Liver (tissue), 8 donors: ENCODE measurements at regions not wholly inside any gene's neighbourhood (a gene's known extent, or its start where the extent isn't known, plus 50 kb on each side); places are given as distances from the start of the nearest gene placed in this dataset.
A peak's percentile ranks its signal among the peaks of the same experiment; 100 is the strongest.

Source experiments
- DNase-seq: peaks from one replicate; pipeline ENCODE4 v3.0.0-alpha.2; 2017; ENCODE audit warnings: low spot score
- H3K27ac ChIP-seq, 2 donors: one replicate each; pipeline ENCODE4 v1.7.0; 2013; ENCODE audit warnings: inconsistent platforms in 2 of 2, low read length in 2 of 2, control low read depth in 1 of 2, low read depth in 1 of 2, mild to moderate bottlenecking in 1 of 2
- H3K27me3 ChIP-seq, 4 donors: one replicate each; pipeline versions ENCODE4 v1.6.1 to v1.7.0; 2013; ENCODE audit warnings: low read length in 3 of 4, inconsistent platforms in 1 of 4, mild to moderate bottlenecking in 1 of 4, moderate library complexity in 1 of 4; ENCODE audit not compliant: control insufficient read depth in 4 of 4, insufficient read depth in 4 of 4
- H3K36me3 ChIP-seq, 4 donors: one replicate each; pipeline versions ENCODE4 v1.6.1 to v1.7.0; 2013; ENCODE audit warnings: low read length in 3 of 4, mild to moderate bottlenecking in 3 of 4, low read depth in 1 of 4, moderate library complexity in 1 of 4; ENCODE audit not compliant: control insufficient read depth in 4 of 4, insufficient read depth in 3 of 4
- H3K4me1 ChIP-seq, 4 donors: one replicate each; pipeline versions ENCODE4 v1.6.1 to v1.7.0; 2013; ENCODE audit warnings: low read length in 3 of 4, mild to moderate bottlenecking in 3 of 4, moderate library complexity in 1 of 4; ENCODE audit not compliant: control insufficient read depth in 4 of 4, insufficient read depth in 4 of 4
- H3K4me3 ChIP-seq, 3 donors: one replicate each; pipeline versions ENCODE4 v1.6.1 to v1.7.0; 2013; ENCODE audit warnings: low read length in 3 of 3, control low read depth in 1 of 3, low read depth in 1 of 3, mild to moderate bottlenecking in 1 of 3
- H3K9ac ChIP-seq, 2 donors: one replicate each; pipeline ENCODE4 v1.7.0; 2013; ENCODE audit warnings: low read length in 2 of 2, mild to moderate bottlenecking in 2 of 2, moderate library complexity in 2 of 2, control low read depth in 1 of 2, low read depth in 1 of 2
- H3K9me3 ChIP-seq, 4 donors: one replicate each; pipeline versions ENCODE4 v1.6.1 to v1.7.0; 2013; ENCODE audit warnings: low read length in 3 of 4; ENCODE audit not compliant: control insufficient read depth in 4 of 4
- EGR1 ChIP-seq, 2 donors: IDR thresholded peaks; 2 replicates each; pipeline ENCODE4 v1.6.1; 2016 to 2018; ENCODE audit warnings: antibody characterized with exemption in 2 of 2, low read depth in 2 of 2
- FOXA1 ChIP-seq: IDR thresholded peaks from 2 replicates; pipeline ENCODE4 v1.6.1; 2016; ENCODE audit warnings: antibody characterized with exemption
- FOXA2 ChIP-seq: IDR thresholded peaks from 2 replicates; pipeline ENCODE4 v1.6.1; 2016; ENCODE audit warnings: antibody characterized with exemption
- GABPA ChIP-seq, 2 donors: IDR thresholded peaks in 1 of 2; conservative IDR thresholded peaks in 1 of 2; 2 replicates each; pipeline ENCODE4 v1.6.1; 2016; ENCODE audit warnings: antibody characterized with exemption in 2 of 2, mild to moderate bottlenecking in 1 of 2, moderate library complexity in 1 of 2
- HNF4A ChIP-seq, 2 donors: conservative IDR thresholded peaks; 2 replicates each; pipeline ENCODE4 v1.6.1; 2016; ENCODE audit warnings: antibody characterized with exemption in 2 of 2, mild to moderate bottlenecking in 2 of 2
- MAX ChIP-seq: IDR thresholded peaks from 2 replicates; pipeline ENCODE4 v1.6.1; 2016; ENCODE audit warnings: antibody characterized with exemption
- NR2F2 ChIP-seq: IDR thresholded peaks from 2 replicates; pipeline ENCODE4 v1.6.1; 2016; ENCODE audit warnings: antibody characterized with exemption
- RAD21 ChIP-seq, 2 donors: IDR thresholded peaks; 2 replicates each; pipeline ENCODE4 v1.6.1; 2016; ENCODE audit warnings: antibody characterized with exemption in 2 of 2, mild to moderate bottlenecking in 2 of 2
- RXRA ChIP-seq, 2 donors: IDR thresholded peaks; 2 replicates each; pipeline ENCODE4 v1.6.1; 2017 to 2018; ENCODE audit warnings: antibody characterized with exemption in 2 of 2, mild to moderate bottlenecking in 1 of 2
- YY1 ChIP-seq: IDR thresholded peaks from 2 replicates; pipeline ENCODE4 v1.6.1; 2016; ENCODE audit warnings: antibody characterized with exemption, mild to moderate bottlenecking
- ZBTB33 ChIP-seq: IDR thresholded peaks from 2 replicates; pipeline ENCODE4 v1.6.1; 2016; ENCODE audit warnings: antibody characterized with exemption
- WGBS: extraction: QIAGEN DNeasy Blood & Tissue Kit; methylation state at CpG from one replicate; pipeline ENCODE4 v1.1.7; 2013; 5-methylcytosine and 5-hydroxymethylcytosine counted together
- TF ChIP-seq, protein P1 (sequence below): fragments of 150-350 bp; IDR thresholded peaks from 2 replicates; pipeline ENCODE4 v1.5.1; 2017; ENCODE audit warnings: improper control_type of control experiment, low read depth, low read length; ENCODE audit not compliant: missing input control
- TF ChIP-seq, protein P2 (sequence below): IDR thresholded peaks from 2 replicates; pipeline ENCODE4 v1.6.1; 2016; ENCODE audit warnings: antibody characterized with exemption, mild to moderate bottlenecking
- donor health status: healthy.
- donor health status: healthy.
- donor health status: healthy.
- donor health status: healthy.
- donor health status: healthy.

- no peak for DNase-seq
- H3K4me3 ChIP-seq = no peak overlapping the region
- no peak overlapping the region for H3K9ac ChIP-seq
- TF ChIP-seq NR2F2 (no peak), FOXA2 (no peak), EGR1 (IDR thresholded peaks at IDR 0.05; ENCODE audit: low read depth in 2 of 2) (no peak)
- TF ChIP-seq, protein P1, sequence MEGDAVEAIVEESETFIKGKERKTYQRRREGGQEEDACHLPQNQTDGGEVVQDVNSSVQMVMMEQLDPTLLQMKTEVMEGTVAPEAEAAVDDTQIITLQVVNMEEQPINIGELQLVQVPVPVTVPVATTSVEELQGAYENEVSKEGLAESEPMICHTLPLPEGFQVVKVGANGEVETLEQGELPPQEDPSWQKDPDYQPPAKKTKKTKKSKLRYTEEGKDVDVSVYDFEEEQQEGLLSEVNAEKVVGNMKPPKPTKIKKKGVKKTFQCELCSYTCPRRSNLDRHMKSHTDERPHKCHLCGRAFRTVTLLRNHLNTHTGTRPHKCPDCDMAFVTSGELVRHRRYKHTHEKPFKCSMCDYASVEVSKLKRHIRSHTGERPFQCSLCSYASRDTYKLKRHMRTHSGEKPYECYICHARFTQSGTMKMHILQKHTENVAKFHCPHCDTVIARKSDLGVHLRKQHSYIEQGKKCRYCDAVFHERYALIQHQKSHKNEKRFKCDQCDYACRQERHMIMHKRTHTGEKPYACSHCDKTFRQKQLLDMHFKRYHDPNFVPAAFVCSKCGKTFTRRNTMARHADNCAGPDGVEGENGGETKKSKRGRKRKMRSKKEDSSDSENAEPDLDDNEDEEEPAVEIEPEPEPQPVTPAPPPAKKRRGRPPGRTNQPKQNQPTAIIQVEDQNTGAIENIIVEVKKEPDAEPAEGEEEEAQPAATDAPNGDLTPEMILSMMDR = no peak
- H3K27ac ChIP-seq = no peak overlapping the region
- no peaks in the 10 kb centered on the region for H3K36me3 ChIP-seq
- 59% methylated on average over 5 of the region's 5 CpGs for WGBS
- no peaks in the 10 kb centered on the region for H3K4me1 ChIP-seq
- no peaks in the 10 kb centered on the region for H3K9me3 ChIP-seq
- no peaks in the 10 kb centered on the region for H3K27me3 ChIP-seq
These were observed 458.6 kb upstream of the THRB start for GRCh38 chr3:24953060-24953771.

- DNase-seq = no peak
- TF ChIP-seq HNF4A (conservative IDR thresholded peaks at IDR 0.05) (no peak), ZBTB33 (no peak), RAD21 (IDR thresholded peaks at IDR 0.05) (peak in 1 of 2 donors; percentile 4), NR2F2 (peak; percentile 87), GABPA (IDR thresholded peaks at IDR 0.05 in 1 of 2, conservative IDR thresholded peaks at IDR 0.05 in 1 of 2) (no peak), FOXA1 (no peak), MAX (no peak), RXRA (IDR thresholded peaks at IDR 0.05) (peak; percentile 44 to 49), YY1 (no peak)
- TF ChIP-seq, protein P2, sequence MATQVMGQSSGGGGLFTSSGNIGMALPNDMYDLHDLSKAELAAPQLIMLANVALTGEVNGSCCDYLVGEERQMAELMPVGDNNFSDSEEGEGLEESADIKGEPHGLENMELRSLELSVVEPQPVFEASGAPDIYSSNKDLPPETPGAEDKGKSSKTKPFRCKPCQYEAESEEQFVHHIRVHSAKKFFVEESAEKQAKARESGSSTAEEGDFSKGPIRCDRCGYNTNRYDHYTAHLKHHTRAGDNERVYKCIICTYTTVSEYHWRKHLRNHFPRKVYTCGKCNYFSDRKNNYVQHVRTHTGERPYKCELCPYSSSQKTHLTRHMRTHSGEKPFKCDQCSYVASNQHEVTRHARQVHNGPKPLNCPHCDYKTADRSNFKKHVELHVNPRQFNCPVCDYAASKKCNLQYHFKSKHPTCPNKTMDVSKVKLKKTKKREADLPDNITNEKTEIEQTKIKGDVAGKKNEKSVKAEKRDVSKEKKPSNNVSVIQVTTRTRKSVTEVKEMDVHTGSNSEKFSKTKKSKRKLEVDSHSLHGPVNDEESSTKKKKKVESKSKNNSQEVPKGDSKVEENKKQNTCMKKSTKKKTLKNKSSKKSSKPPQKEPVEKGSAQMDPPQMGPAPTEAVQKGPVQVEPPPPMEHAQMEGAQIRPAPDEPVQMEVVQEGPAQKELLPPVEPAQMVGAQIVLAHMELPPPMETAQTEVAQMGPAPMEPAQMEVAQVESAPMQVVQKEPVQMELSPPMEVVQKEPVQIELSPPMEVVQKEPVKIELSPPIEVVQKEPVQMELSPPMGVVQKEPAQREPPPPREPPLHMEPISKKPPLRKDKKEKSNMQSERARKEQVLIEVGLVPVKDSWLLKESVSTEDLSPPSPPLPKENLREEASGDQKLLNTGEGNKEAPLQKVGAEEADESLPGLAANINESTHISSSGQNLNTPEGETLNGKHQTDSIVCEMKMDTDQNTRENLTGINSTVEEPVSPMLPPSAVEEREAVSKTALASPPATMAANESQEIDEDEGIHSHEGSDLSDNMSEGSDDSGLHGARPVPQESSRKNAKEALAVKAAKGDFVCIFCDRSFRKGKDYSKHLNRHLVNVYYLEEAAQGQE = no peak
- Histone ChIP-seq H3K9me3 (no peaks in the 10 kb centered on the region), H3K4me1 (no peaks in the 10 kb centered on the region), H3K9ac (no peak overlapping the region), H3K36me3 (no peaks in the 10 kb centered on the region), H3K27ac (no peak overlapping the region), H3K27me3 (no peaks in the 10 kb centered on the region), H3K4me3 (no peak overlapping the region)
- 77% methylated on average over 4 of the region's 4 CpGs for WGBS
These were observed 462.0 kb upstream of the THRB start for GRCh38 chr3:24956613-24957012.
